Hepatocyte (in vitro differentiated cells): ENCODE measurements at regions not wholly inside any gene's neighbourhood (a gene's known extent, or its start where the extent isn't known, plus 50 kb on each side); places are given as distances from the start of the nearest gene placed in this dataset.
A peak's percentile ranks its signal among the peaks of the same experiment; 100 is the strongest.

Experiments used
- DNase-seq: peaks from one replicate; pipeline ENCODE4 v3.0.0-alpha.2; 2016; ENCODE audit warnings: low spot score
- H2AFZ ChIP-seq: fragments of 200-600 bp; sonication (generic); 2 replicates; pipeline ENCODE4 v1.6.0; 2016; ENCODE audit warnings: antibody characterized with exemption, mild to moderate bottlenecking
- H3K27ac ChIP-seq: fragments of 200-600 bp; sonication (generic); 2 replicates; pipeline ENCODE4 v1.5.1; 2016; ENCODE audit warnings: mild to moderate bottlenecking
- H3K27me3 ChIP-seq: fragments of 200-600 bp; sonication (generic); 2 replicates; pipeline ENCODE4 v1.6.1; 2016
- H3K36me3 ChIP-seq: fragments of 200-600 bp; sonication (generic); replicated peaks from 2 replicates; pipeline ENCODE4 v1.5.1; 2016; ENCODE audit warnings: low read depth; ENCODE audit not compliant: insufficient read depth
- H3K4me1 ChIP-seq: fragments of 200-600 bp; sonication (generic); 2 replicates; pipeline ENCODE4 v1.5.1; 2016; ENCODE audit warnings: mild to moderate bottlenecking, moderate library complexity; ENCODE audit not compliant: insufficient read depth
- H3K4me2 ChIP-seq: fragments of 200-600 bp; sonication (generic); 2 replicates; pipeline ENCODE4 v1.6.0; 2016
- H3K4me3 ChIP-seq: fragments of 200-600 bp; sonication (generic); 2 replicates; pipeline ENCODE4 v1.5.1; 2016; ENCODE audit warnings: mild to moderate bottlenecking
- H3K79me2 ChIP-seq: fragments of 200-600 bp; sonication (generic); 2 replicates; pipeline ENCODE4 v1.6.0; 2017; ENCODE audit warnings: mild to moderate bottlenecking
- H3K9me2 ChIP-seq: fragments of 200-600 bp; sonication (generic); replicated peaks from 2 replicates; pipeline ENCODE4 v1.6.0; 2017; ENCODE audit warnings: mild to moderate bottlenecking; ENCODE audit not compliant: insufficient read depth
- H3K9me3 ChIP-seq: fragments of 200-600 bp; sonication (generic); 2 replicates; pipeline ENCODE4 v1.5.1; 2016; ENCODE audit warnings: low read depth, mild to moderate bottlenecking
- H4K20me1 ChIP-seq: fragments of 200-600 bp; sonication (generic); 2 replicates; pipeline ENCODE4 v1.6.0; 2016; ENCODE audit warnings: mild to moderate bottlenecking; ENCODE audit not compliant: insufficient read depth, poor library complexity, severe bottlenecking
- EZH2 ChIP-seq: fragments of 200-600 bp; sonication (generic); IDR thresholded peaks from 2 replicates; pipeline ENCODE4 v1.6.1; 2016; ENCODE audit warnings: antibody characterized with exemption, mild to moderate bottlenecking, borderline replicate concordance
- EZH2phosphoT487 ChIP-seq: fragments of 200-600 bp; sonication (generic); IDR thresholded peaks from one replicate; pipeline ENCODE4 v1.6.1; 2018; ENCODE audit warnings: antibody characterized with exemption, mild to moderate bottlenecking, low read depth, moderate library complexity; ENCODE audit not compliant: unreplicated experiment, severe bottlenecking
- WGBS: methylation state at CpG from one replicate; pipeline ENCODE4 v1.1.6; 2016; ENCODE audit warnings: low lambda C conversion rate; ENCODE audit errors: missing lambda C conversion rate; 5-methylcytosine and 5-hydroxymethylcytosine counted together
- TF ChIP-seq, protein P1 (sequence below): fragments of 200-600 bp; sonication (generic); IDR thresholded peaks from 2 replicates; pipeline ENCODE4 v1.5.1; 2016; ENCODE audit warnings: antibody characterized with exemption, mild to moderate bottlenecking; ENCODE audit not compliant: poor library complexity

DNA sequence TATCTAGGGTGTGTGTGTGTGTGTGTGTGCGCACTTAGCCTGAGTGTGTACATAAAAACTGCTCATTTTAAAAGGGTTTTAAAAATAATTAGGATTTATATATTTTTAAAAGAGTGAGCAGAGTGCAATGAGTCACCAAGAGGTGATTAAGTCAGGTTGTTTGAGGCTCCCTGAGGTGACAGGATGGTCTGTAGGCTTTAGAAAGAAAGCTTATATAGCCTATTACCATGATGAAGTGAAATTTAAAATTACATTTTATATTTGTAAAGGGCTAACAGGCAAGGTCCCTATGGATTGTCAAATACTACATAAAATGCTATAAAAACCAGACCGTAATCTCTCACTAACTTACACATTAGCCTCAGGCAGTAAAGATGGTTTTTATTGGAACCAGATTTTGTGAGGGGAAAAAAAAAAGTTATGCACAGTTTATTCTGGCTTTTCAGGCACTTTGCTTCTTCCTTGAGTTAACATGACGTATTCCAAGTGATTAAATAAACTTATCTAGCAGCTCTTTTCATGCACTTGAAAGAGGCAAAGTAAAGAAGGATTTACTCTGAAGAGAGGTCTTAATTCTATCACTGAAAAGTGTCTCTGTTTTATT is 711.7 kb upstream of the PTBP2 start:
- Histone ChIP-seq H3K9me2 (no peaks in the 10 kb centered on the region), H2AFZ (no peak overlapping the region), H3K4me1 (no peaks in the 10 kb centered on the region), H3K36me3 (no peaks in the 10 kb centered on the region), H3K27ac (no peak overlapping the region), H3K4me2 (no peak overlapping the region), H3K27me3 (no peaks in the 10 kb centered on the region), H3K79me2 (no peaks in the 10 kb centered on the region), H3K9me3 (no peaks in the 10 kb centered on the region), H4K20me1 (no peaks in the 10 kb centered on the region), H3K4me3 (no peak overlapping the region)
- 43% methylated on average over 3 of the region's 3 CpGs for WGBS
- DNase-seq, result peak; percentile 5
- TF ChIP-seq EZH2phosphoT487 (no peak), EZH2 (no peak)
- TF ChIP-seq, protein P1, sequence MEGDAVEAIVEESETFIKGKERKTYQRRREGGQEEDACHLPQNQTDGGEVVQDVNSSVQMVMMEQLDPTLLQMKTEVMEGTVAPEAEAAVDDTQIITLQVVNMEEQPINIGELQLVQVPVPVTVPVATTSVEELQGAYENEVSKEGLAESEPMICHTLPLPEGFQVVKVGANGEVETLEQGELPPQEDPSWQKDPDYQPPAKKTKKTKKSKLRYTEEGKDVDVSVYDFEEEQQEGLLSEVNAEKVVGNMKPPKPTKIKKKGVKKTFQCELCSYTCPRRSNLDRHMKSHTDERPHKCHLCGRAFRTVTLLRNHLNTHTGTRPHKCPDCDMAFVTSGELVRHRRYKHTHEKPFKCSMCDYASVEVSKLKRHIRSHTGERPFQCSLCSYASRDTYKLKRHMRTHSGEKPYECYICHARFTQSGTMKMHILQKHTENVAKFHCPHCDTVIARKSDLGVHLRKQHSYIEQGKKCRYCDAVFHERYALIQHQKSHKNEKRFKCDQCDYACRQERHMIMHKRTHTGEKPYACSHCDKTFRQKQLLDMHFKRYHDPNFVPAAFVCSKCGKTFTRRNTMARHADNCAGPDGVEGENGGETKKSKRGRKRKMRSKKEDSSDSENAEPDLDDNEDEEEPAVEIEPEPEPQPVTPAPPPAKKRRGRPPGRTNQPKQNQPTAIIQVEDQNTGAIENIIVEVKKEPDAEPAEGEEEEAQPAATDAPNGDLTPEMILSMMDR, result no peak

DNA sequence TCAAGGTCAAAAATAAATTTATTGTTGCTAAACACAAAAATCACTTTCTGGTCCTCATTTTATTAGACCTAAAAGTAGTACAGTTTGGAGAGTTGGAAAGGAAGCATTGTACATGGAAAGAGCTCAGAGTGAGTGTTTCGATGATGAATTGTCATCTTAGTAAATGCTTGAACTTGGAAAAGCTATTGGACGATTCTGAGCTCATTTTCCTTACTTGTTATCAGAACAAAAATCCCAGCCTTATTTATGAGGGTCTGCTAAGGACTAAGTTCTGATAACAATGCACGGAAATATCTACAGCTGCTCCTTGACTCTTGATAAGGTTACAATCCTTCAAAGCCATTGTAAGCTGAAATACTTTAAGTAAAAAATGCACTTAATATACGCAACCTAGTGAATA is 710.0 kb upstream of the PTBP2 start:
- no peak overlapping the region for H3K4me3 ChIP-seq
- TF ChIP-seq EZH2phosphoT487 (no peak), EZH2 (no peak)
- TF ChIP-seq, protein P1, result no peak
- H3K4me1 ChIP-seq, result no peaks in the 10 kb centered on the region
- no peak overlapping the region for H3K27ac ChIP-seq
- DNase-seq, result no peak
- no peaks in the 10 kb centered on the region for H3K36me3 ChIP-seq
- no peak overlapping the region for H3K4me2 ChIP-seq
- 52% methylated on average over 4 of the region's 4 CpGs for WGBS
- H2AFZ ChIP-seq, result no peak overlapping the region
- no peaks in the 10 kb centered on the region for H3K9me3 ChIP-seq
- H4K20me1 ChIP-seq, result no peaks in the 10 kb centered on the region
- no peaks in the 10 kb centered on the region for H3K79me2 ChIP-seq
- H3K9me2 ChIP-seq, result no peaks in the 10 kb centered on the region
- H3K27me3 ChIP-seq, result no peaks in the 10 kb centered on the region

DNA sequence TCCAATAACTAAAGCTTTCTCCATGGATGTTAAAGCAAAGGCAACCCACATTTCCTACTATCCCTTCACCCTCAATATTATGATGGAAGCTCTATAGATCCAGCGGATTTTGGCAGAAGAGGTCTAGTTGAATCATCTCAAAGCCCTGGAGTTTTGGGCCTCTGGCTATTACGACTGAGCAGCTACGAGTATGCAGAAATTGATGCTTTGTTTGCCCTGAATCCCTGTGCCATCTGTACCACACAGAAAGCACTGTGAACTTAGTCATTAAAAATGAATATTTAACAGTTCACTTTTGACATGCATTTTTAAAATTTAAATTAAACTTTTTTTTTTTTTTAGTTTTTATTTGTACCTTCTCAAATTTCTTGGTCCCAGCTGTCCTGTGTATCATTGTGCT is 705.4 kb upstream of the PTBP2 start:
- Histone ChIP-seq H2AFZ (no peak overlapping the region), H3K27me3 (no peaks in the 10 kb centered on the region), H3K4me3 (no peak overlapping the region), H3K9me3 (no peaks in the 10 kb centered on the region), H4K20me1 (no peaks in the 10 kb centered on the region), H3K27ac (no peak overlapping the region), H3K79me2 (no peaks in the 10 kb centered on the region), H3K4me1 (no peaks in the 10 kb centered on the region), H3K36me3 (no peaks in the 10 kb centered on the region), H3K9me2 (no peaks in the 10 kb centered on the region), H3K4me2 (no peak overlapping the region)
- WGBS, result 94% methylated on average over 3 of the region's 3 CpGs
- DNase-seq, result no peak
- no peak for TF ChIP-seq EZH2
- no peak for TF ChIP-seq EZH2phosphoT487
- TF ChIP-seq, protein P1, result no peak

DNA sequence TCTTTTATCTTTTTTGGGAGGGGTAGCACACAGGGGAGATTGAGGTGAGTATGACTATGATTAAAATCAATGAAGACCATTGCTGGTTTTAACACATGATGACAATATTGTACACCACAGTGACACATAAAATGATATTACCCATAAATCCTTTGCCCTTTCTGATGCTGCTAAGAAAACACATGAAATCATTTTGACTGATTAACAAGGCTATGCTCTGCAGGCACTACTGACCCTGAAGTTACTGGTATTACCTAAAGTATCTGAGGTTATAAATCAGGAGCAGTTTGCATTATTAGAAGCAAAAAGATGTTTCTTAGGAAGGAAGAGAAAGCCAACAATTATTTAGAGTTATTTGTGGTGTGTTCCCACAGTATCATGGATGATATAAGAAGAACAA is 701.2 kb upstream of the PTBP2 start:
- no peak overlapping the region for H2AFZ ChIP-seq
- no peak for DNase-seq
- no peaks in the 10 kb centered on the region for H3K4me1 ChIP-seq
- no peaks in the 10 kb centered on the region for H3K79me2 ChIP-seq
- no peaks in the 10 kb centered on the region for H3K27me3 ChIP-seq
- TF ChIP-seq, protein P1, result no peak
- no peak for TF ChIP-seq EZH2
- TF ChIP-seq EZH2phosphoT487, result no peak
- no peak overlapping the region for H3K4me2 ChIP-seq
- H3K27ac ChIP-seq, result no peak overlapping the region
- H3K36me3 ChIP-seq, result no peaks in the 10 kb centered on the region
- H3K9me3 ChIP-seq, result no peaks in the 10 kb centered on the region
- no peaks in the 10 kb centered on the region for H4K20me1 ChIP-seq
- no peak overlapping the region for H3K4me3 ChIP-seq
- H3K9me2 ChIP-seq, result no peaks in the 10 kb centered on the region
